DMS53 treated with DMSO at 0.1 percent for 48 hours (cell line): ENCODE measurements at regions not wholly inside any gene's neighbourhood (a gene's known extent, or its start where the extent isn't known, plus 50 kb on each side); places are given as distances from the start of the nearest gene placed in this dataset.

Experiments
- DNase-seq: peaks from one replicate; lab custom pipeline; 2025; ENCODE audit not compliant: unreplicated experiment; lab: John Stamatoyannopoulos, UW

DNA sequence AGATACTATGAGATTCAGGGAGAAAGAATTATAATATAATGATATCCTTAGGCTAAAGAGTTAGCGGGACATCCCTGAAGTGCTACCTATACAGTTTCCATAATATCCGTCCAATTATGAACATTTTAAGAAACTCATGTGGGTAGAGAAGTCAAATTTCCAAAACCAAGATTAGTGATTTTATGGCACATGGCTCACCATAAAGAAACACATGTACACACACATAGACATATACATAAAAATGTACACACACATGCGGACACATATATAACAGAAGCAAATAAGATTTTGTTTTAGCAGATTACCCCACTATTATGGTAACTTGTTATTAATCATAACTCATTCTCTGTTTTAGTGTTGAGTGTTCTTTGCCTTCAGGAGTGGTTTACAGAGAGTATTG is 566.7 kb upstream of the NEGR1 start:
- no peak for DNase-seq

DNA sequence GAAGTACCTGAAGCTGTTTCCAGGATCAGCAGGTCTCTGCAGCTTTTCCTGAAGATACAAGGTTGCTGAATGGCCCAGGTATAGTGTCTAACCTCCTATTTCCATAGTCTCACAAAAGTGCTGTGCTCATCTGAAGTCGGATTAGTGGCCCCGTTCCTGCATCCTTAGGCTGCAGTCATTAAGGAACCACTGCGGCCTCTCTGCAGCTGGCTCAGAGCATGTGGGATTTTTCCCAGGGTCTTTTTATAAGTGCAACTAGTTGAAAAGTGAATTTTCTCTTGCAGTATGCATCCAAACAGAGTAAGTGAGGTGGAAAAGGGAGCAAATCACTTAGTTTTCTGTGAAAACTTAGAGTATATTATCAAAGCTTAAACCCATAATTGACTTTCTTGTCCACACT is 565.3 kb upstream of the NEGR1 start:
- no peak for DNase-seq

DNA sequence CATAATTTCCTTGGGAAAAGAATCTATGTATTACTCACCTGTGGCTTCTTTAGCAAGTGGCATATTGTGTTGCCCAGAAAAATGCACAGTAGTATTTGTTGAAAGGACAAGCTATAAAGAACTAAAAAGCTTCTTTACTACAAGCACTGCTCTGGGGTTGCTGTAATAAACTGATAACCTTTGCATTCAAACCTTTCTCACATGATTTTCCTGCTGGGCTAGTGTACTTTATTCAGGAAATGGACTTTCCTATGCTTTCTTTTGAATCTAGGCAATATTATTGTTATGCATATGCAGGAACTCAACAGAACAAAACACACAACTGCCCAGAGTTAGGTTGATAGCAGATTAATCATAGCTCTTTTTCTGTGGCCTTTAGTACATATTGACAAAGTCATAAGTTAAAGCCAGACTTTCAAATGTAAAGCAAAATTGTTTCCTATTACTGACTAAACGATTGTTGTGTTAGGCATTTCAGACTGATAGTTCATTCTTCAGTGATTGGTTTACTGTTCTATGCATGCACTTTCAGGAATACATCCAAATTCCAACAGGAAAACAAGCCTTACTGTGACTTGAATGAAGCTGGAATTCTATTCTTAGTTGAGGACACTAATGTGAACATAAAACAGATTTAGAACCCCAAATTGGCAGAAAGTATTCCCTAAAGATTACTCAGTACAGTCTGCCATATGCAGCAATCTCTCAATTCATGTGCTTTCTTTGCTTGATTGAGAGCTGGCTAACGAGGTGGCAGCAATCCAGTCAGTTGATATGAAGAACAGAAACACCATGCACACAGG is 564.3 kb upstream of the NEGR1 start:
- no peak for DNase-seq

DNA sequence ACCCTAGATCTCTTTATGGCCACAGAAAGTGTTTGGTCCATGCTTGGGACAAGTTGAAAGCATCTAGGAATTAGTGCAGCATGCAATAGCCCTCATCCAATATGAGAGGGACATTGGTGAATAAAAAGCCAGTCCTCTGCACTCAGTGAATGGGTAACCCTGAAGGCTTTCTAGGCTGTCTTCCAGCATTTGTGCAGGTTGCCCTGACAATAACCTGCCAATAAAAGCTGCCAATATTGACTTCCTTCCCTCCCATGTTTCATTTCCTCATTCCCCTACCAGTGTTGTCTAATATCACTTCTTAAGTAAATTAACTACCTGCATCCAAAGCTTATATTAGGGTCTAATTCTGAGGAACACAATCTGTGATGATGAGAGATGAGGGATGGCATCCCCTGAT is 563.6 kb upstream of the NEGR1 start:
- DNase-seq: no peak

DNA sequence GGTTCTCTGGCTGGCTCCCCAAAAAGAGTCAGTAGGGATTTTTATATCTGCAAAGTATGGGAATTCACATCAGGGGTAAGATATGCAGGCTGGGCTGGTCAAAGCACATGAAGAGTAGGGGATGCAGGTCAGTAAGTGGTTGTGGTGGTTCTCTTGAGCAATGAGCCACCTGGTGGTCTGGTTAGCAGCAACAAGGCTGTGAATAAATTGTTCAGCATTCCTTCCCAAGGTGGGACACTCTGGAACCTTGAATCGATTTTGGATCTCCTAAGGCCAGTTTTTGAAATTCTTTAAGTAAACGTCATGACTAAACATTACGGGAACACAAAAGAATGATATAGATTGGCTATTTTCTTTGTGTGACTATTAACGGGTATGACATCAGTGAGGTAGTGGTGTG is 563.0 kb upstream of the NEGR1 start:
- DNase-seq: no peak

DNA sequence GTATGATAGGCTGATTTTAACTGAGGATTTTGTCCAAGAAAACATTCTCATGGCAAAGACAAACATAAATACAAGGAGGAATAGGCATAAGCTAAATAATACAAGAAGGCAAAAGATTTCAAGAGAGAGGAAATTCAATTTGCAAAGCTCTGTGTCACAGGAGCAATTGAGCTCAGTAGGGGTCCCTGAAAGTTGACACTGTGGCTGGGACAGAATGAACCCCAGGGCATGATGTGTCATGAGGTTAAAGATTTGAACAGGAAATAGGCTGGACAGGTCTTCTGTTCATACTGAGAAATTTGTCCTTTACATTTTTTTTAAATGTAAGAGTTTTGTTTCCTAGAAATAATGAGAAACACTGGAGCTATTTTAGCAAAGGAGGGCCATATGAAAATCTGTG is 555.4 kb upstream of the NEGR1 start:
- no peak for DNase-seq

DNA sequence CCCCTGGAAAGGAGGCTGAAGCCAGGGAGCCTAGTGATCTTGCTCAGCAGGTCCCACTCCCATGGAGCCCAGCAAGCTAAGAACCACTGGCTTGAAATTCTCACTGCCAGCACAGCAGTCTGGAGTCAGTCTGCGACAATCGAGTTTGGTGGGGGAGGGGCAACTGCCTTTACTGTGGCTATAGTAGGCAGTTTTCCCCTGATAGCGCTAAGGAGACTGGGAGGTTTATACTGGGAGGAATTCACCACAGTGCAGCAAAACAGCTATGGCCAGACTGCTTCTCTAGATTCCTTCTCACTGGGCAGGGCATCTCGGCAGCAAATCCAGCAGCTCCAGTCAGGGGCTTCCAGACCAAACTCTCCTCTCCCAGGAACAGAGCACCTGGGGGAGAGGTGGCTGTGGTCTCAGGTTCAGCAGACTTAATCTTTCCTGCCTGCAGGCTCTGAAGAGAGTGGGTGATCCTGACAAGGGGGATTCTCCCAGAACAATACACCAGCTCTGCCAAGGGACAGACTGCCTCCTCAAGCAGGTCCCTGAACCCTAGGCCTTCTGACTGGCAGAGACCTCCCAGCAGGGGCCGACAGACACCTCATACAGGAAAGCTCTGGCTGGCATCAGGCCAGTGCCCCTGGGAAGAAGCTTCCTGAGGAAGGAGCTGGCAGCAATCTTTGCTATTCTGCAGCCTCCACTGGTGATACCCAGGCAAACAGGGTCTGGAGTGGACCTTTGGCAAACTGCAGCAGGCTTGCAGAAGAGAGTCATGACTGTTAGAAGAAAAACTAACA is 548.5 kb upstream of the NEGR1 start:
- no peak for DNase-seq

DNA sequence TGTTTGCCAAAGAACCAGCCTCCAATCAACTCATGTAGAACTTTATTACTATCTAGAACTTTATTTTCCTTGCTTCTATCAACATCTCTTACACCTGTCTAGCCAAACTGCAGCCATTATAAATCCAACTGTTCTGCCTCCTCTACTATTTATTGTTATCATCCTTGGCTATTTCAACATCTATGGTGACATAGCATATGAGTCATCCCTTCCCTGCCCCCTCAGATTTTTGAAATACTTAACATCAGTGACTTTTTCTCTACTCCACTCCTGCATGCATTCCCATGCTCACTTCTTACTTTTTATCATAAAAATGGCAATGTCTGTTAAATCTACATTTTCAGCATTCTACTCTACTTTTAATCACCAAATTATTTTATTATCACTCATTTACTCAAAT is 544.9 kb upstream of the NEGR1 start:
- DNase-seq: peak; percentile 59

DNA sequence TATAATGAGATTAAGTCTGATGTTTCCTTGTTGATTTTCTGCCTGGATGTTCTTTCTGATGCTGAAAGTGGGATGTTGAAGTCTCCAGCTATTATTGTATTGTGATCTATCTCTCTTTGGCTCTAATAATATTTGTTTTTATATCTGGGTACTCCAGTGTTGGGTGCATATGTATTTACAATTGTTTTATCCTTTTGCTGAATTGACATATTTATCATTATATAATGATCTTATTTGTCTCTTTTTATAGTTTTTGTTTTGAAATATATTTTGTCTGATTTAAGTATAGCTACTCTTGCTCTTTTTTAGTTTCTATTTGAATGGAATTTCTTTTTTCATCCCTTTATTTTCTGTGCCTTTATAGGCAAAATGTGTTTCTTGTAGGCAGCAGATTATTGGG is 522.2 kb upstream of the NEGR1 start:
- DNase-seq: no peak

DNA sequence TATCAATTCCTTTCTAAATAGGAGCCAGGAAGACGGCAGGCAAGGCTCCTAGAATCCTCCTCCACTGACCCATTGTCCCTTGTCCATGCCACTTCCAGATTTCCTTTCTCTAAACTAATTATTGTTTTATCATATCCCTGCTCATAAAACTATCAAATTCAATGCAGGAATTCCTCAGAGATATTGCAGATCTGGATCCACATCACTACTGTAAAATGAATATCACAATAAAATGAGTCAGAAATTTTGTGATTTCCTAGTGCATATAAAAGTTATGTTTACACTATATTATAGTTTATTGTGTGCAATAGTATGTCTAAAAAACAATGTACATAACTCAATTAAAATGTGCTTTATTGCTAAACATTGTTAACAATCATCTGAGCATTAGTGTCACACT is 498.7 kb upstream of the NEGR1 start:
- DNase-seq: no peak

DNA sequence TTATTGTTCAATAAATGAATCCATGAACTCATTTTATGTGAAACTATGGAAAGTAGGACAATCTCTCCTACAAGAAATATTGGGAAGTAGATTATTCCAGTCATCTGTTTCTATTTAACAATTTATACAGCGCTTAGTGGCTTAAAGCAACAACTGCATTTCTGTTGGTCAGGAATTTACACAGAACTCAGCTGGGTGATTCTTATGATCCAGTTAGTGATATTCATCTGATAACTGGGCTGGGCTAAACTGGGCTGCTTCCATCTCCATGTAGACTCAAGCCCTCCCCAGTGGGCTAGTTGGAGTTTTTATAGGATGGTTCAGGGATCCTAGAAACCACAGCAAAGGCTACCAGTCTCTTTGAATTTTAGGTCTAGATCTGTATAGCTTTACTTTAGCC is 497.9 kb upstream of the NEGR1 start:
- no peak for DNase-seq

DNA sequence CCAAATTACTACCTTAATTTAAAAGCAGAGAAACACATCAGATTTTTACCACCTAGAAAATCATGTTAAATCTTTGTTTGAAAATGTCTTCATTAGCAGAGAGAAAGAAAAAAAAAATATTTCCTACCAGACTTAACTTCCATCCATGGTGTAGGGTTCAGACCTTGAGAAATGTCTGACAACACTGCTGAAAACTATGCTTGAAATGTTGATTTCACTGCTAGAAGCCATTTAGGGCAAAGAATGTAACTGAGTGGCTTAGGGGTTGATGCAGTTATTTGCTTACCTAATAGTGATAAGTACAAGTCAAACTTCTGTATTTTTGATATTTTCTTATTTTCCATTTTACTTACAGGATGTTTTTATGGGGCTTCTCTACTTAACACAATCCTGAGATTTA is 495.6 kb upstream of the NEGR1 start:
- DNase-seq: no peak

DNA sequence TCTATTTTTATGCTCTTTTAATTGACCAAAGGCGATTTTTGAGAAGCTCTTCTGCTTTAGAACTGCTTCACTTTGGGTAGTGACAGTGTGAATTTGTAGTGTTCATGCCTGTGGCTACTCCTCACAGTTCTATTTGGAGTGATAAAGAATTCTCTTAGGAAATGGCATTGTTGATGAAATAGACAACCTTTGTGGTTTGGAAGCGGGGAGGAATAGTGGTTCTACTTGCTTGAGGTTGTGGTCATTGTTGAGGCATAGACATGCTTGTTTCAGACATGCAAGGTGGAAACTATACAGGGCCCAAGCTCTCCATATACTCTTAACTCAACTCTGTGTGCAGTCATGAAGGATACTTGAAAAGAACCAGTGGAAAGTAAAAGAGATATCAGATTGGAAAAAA is 481.1 kb upstream of the NEGR1 start:
- DNase-seq: no peak

DNA sequence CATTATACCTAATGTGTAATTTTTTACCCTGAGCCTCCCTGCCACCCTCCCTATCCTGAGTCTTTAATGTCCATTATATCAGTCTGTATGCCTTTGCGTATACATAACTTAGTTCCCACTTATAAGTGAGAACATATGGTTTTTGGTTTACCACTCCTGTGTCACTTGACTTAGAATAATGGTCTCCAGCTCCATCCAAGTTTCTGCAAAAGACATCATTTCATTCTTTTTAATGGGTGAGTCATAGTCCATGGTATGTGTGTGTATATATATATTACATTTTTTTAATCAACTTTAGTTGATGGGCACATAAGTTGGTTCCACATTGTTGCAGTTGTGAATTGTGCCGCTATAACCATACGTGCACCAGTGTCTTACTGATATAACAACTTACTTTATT is 477.1 kb upstream of the NEGR1 start:
- DNase-seq: no peak

DNA sequence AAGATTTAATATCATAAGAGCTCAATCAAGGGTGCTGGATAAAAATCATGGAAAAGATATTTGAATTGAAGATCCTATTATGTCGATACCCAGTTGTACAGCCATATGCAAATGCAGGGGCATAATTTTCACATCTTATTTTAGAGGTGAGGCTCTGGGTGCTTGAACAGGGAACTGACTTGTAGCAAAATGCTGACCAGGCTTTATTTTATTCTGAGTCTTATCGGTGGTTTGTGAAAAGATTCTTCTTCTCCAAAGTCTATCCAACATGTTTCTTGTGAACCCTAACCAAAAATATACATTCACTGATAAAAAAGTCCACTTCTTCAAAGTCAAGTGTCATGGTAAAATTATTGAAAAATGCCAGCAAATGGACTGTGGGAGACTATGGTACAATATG is 475.5 kb upstream of the NEGR1 start:
- no peak for DNase-seq

DNA sequence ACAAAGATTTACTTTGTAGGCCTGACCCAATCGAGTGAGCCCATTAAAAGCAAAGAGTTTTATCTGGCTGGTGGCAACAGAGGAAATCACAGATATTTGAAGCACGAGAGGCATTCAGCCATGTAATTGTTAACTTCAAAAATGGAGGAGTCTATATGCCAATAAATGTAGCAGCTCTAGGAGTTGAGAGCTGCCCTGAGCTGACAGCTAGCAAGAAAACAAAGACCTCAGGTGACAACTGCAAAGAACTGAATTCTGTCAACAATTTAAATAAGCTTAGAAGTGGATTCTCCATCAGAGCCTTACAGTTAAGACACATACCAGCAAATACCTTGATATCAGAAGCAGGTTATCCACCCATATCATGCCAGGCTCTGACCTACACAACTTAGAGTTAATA is 463.1 kb upstream of the NEGR1 start:
- no peak for DNase-seq

DNA sequence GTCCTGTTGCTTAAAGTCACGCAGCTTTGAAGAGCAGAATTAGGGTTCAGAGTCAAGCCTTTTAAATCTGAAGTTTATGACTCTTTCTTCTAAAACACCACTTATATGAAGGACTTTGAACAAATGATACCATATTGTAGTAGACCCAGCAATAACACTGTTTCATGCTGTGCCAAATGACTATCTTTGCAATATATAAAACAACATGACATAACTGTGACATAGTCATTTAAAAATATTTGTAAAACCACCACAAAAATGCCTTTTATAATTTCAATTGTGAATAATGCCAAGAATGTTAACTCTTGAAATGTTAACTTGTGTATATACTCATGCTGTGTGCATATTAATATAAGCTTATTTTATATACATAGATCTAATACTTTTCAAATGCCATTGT is 452.1 kb upstream of the NEGR1 start:
- no peak for DNase-seq

DNA sequence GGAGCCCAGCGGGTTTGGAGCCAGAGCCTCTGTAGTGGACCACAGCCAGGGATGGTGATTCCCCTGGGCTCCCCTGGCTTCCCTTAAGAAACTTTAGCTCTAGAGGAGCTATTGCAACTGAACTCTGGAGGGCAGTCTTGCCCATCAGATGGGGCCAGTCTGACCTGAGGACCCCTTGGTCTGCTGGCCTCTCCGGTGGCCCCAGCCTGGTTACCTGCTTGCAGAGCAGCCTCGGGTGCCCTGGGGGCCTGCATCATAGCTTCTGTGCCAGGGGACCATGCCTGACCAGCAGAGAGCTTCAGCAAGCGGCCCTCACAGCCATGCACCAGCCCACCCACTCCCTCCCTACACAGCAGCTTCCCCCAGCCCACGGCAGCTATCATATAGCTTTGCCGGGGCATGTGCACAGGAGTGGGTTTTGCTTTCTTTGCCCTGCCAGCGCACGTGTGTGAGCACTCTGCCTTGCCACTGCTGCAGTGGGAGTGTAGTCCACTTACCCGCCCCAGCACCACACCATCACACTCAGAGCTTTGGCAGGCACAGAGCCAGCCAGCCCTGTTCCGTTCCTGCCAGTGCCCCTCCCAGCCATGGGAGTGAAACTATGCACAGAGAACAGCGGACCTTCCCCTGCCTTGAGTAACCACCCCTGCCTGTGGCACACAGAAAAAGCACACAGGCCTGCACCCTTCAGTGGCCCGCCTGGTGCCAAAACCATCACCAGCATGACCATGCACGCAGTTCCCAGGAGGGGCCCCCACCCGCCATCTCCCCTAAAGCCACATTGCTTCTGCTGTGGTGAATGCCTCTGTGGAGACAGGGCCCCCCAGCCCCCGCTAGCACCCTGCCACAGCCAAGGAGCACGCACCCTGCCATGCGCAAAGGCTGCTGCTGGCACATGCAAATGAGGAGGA is 442.9 kb upstream of the NEGR1 start:
- DNase-seq: no peak

DNA sequence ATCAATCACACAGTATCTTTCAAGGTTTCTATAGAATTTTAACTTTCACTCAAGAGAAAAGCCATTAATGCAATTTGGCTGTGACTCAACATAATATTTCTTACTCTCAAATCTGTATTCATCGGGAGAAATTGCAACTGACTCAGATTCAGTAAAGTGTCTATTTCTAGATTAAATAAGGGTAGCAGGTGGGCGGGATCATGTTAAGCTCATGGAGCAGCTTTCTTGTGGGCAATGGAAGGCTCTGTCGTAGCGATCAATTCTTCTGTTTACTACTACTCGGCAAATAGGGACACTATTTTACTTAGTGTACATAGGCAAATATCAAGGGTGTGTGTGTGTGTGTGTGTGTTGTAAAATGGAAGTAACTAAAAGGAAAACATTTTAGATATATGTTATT is 423.6 kb upstream of the NEGR1 start:
- DNase-seq: no peak

DNA sequence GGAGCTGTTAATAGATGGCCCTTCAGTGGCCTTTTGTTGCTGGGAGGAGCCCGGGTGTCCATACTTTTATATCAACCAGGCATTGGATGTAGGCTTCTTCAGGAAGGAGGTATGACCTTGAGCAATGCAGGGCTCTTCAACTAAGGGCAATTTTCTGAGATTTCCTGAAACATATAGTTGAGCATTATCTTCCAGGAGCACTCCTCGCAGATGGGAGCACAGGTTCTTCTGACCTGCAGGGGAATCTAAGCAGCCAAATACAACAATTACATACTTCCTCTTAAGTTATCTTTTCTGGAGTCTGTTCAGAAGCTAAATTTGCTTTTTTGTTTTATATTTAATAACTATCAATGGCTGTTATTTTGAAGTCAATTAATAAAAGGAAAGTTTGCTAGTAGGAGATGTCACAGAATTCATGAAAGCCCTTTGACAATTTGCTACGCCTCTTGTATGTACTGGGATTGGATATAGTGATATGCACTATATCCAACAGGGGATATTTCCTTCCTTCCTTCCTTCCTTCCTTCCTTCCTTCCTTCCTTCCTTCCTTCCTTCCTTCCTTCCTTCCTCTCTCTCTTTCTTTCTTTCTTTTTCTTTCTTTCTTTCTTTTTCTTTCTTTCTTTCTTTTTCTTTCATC is 422.6 kb upstream of the NEGR1 start:
- no peak for DNase-seq

DNA sequence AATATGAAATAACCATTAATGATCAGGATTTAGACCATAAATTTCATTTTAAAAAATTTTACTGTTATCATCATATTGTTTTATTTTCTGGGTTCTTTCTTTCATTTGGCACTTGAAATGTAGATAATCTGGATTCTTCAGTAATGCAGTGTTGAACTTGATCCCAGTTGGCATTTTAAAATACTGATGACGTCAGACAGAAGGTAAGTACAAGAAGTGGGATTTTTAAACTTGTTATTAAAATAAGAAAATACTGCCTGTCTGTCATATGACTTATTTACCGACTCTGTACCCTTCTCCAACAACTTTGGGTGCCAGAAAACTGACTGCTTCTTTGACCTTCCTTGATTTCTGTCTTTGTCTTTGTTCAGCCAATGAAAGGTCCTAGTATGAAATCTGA is 415.1 kb upstream of the NEGR1 start:
- no peak for DNase-seq
